GM18519 (cell line): ENCODE measurements at regions not wholly inside any gene's neighbourhood (a gene's known extent, or its start where the extent isn't known, plus 50 kb on each side); places are given as distances from the start of the nearest gene placed in this dataset.
A peak's percentile ranks its signal among the peaks of the same experiment; 100 is the strongest.

ENCODE experiments used
- ATAC-seq: cut with Tn5 transposase; IDR thresholded peaks from one replicate; pipeline ENCODE4 v1.9.1; 2021; ENCODE audit warnings: mild to moderate bottlenecking, moderate library complexity; ENCODE audit not compliant: unreplicated experiment, low FRiP score

- peak; percentile 91 for ATAC-seq
Measured at GRCh38 chr6:45830441-45831139, 185.1 kb downstream of the CLIC5 start.

- no peak for ATAC-seq
Measured at GRCh38 chr6:45829873-45830272, 185.8 kb downstream of the CLIC5 start.

- no peak for ATAC-seq
Measured at GRCh38 chr6:45827952-45828530, 187.6 kb downstream of the CLIC5 start.

DNA sequence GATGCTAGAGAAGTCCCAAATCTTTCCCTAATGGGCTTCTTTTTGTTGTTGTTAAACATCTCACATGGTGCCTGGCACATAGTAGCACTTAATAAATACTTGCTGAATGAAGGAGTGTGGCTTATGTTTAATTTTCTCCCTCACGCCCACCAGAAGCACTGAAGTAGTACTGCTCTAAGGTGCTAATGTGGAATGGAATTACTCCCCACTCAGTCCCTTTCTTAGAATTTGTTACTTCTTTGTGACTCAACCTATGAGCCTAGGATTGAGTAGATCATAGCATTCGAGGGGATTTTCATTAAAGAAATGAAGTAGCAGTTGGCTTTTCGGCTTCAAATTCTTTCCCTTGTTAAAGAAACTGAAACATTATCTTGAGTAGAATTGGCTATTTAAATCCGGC, 192.8 kb downstream of the CLIC5 start:
- no peak for ATAC-seq

- ATAC-seq = no peak
Measured at GRCh38 chr6:45822246-45822812, 193.3 kb downstream of the CLIC5 start.

- no peak for ATAC-seq
Measured at GRCh38 chr6:45818655-45819054, 197.0 kb downstream of the CLIC5 start.

DNA sequence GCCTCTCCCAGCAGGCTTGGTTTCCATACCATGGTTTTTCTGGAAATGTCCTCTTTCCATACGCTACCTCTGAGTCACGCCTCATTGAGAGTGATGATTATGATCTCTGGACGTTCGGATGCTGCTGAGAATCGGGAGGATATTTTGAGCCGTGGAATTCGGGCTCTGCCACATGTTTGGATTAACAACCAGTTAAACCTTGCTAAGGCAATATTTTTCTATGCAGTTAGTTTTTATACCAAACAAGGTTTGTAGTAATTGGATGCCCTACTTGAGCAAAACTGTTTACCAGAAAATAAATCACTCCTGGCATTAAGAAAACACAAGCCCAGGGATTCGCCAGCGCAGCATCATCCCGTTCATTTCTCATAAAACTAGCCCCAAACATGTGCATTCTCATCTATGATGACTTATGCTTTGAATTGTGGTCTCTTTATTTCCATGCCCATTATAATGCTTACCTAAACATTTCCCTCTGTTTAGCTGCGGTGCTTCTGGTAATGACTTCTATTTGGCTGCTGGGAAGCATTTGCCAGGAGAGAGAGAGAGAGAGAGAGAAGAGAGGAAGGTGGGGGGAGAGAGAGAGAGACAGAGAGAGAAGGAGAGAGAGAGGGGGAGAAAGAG, 198.9 kb downstream of the CLIC5 start:
- ATAC-seq = no peak

GRCh38 chr6:45815466-45816125, 200.1 kb downstream of the CLIC5 start:
- no peak for ATAC-seq

- ATAC-seq = no peak
Measured at GRCh38 chr6:45814772-45815171, 200.9 kb downstream of the CLIC5 start.

DNA sequence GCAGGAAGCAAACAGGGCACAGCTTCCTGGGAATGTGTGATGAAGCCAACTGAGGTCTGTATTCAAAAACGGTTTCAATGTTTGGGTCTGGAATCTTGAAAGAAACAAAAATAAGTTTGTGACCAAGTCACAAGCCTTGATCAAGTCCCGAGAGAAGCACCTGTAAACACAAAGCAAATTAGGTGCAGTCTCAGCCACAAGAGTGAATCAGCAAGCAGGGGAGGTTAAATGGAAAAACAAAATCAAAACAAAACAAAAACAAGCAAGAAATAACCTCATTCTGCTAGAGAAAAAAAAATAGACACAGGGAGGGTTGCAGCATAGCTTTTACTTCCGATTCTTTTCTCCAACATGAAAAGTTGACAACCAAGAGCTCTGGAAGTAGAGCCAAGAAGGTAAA, 201.7 kb downstream of the CLIC5 start:
- no peak for ATAC-seq

- ATAC-seq = no peak
Measured at GRCh38 chr6:45812922-45813321, 202.7 kb downstream of the CLIC5 start.

GRCh38 chr6:45808917-45809316, 206.7 kb downstream of the CLIC5 start:
- ATAC-seq = no peak

GRCh38 chr6:45808042-45808645, 207.5 kb downstream of the CLIC5 start:
- no peak for ATAC-seq

- no peak for ATAC-seq
Measured at GRCh38 chr6:45807311-45808041, 208.2 kb downstream of the CLIC5 start.

DNA sequence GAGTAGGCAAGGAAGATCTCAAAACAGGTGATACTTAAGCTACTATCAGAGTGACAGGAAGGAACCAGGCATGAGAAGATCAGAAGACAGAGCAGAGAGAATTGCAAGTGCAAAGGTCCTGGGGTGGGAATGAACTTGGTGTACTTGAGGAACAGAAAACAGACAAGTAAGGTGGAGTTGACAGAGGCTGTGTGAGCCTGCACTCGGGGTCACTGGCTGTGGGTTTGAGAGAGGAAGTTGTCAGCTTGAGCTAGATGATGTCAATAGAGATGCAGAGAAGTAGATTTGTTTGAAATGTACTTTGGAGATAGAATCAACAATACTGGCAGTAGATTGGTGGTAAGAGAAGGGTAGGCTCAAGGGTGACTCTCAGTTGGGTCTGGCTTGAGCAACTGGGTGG, 209.5 kb downstream of the CLIC5 start:
- no peak for ATAC-seq

DNA sequence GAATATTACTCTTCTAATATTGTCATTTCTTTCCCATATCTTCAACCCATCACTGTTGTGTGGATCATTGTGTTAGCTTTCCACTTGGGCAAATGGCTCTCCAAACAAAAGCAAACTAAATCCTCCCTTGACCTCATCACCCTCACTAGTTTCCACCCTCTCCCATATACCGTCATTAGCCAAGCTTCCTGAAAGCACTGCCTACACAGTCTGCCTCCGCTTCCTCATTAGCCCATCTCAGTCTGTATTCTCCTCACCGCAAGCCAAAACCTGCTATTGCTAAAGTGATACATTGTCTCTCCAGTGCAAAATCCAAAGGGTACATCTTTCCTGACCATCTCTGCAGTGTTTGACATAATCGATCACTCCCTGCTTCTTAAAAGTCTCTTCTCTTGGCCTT, 212.6 kb downstream of the CLIC5 start:
- no peak for ATAC-seq

DNA sequence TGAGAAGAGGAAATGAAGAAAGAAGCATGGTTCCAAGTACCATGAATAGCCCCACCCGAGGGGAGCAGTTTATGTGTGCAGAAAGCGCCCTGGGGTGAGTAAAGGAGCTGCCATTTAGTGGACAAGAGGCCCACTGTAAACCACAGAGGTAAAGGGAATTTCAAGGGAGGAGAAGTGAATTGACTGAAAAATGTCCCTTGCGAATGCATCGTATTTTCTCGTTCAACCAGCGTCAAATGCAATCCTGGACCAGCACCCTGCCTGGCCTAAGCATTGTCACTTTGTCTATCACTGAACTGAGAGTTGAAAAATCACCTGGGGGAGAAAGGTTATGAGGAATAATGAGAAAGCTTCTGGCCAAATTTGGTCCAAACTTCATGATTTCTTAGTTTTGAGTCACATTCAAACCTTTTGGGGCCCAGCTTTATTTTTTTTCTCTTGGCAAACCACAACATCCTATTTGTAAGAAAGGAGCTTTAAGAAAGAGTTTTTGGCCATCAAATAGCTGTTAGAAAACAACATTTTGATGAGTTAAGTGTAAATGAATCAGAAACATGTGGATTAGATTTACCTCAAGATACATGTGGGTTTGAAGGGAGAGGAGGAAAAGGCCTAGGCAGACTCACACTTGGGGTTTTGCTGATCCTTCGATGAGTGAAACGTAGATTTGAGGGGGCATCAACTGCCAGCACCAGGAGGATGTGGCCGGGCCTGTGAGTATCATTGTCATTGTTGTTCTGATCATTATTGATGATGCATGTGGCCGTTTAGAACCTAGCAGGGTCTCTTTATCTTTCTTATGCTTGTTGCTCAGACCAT, 214.0 kb downstream of the CLIC5 start:
- ATAC-seq = no peak

DNA sequence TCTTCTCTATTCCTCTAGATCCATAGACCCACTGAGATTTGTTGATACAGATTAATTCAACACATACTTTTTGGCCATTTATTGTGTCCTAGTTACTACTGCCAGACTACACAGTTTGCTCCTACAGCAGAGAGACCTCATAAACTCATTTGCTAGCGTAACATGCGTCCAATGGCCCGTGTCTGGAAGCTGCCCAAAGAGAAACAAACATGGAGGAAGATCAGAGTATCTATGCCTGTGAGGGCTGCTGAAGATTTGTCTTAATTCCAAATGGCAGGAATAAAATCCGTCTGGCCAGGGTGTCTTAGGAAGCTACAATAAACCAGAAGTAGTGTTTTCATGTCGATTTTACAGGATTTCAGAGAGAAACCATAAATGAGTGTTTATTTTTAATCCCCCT, 214.7 kb downstream of the CLIC5 start:
- ATAC-seq = no peak

DNA sequence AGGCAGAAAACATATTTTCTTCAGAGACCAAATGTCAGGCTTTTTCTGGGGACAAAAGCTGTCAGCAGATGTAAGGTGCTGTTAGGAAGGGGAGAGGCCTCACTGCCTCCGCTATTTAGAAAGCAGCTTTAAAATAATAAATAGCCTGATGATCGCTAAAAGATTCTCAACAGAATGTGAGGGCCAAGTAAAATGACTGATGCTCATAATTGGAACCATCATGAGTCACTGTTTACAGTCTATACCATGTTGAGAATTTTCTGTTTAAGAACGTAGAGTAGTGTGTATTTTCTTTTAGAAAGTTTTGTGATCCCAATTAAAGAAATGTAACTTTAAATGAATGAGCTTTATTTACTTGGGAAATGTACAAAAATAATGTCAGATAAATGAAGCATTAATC, 220.0 kb downstream of the CLIC5 start:
- ATAC-seq = no peak
